AG10803 (cell line): ENCODE measurements at regions not wholly inside any gene's neighbourhood (a gene's known extent, or its start where the extent isn't known, plus 50 kb on each side); places are given as distances from the start of the nearest gene placed in this dataset.

Experiments used
- DNase-seq: peaks from one replicate; pipeline ENCODE4 v3.0.0; 2010; ENCODE audit warnings: low read depth
- H3K4me3 ChIP-seq: 2 replicates; pipeline ENCODE4 v1.5.1; 2011; ENCODE audit warnings: mild to moderate bottlenecking, low read length, control low read depth
- CTCF ChIP-seq: conservative IDR thresholded peaks from 2 replicates; pipeline ENCODE4 v1.5.1; 2011; ENCODE audit warnings: mild to moderate bottlenecking, low read length, control low read depth, inconsistent platforms

GRCh38 chr18:38241216-38241615 lies 675.6 kb upstream of the CELF4 start:
- TF ChIP-seq CTCF = no peak
- no peak for DNase-seq
- H3K4me3 ChIP-seq = no peak overlapping the region

- TF ChIP-seq CTCF = no peak
- DNase-seq = no peak
- no peak overlapping the region for H3K4me3 ChIP-seq
Measured at GRCh38 chr18:38239606-38240005, 674.0 kb upstream of the CELF4 start.

GRCh38 chr18:38237796-38238195 lies 672.2 kb upstream of the CELF4 start:
- no peak overlapping the region for H3K4me3 ChIP-seq
- DNase-seq = no peak
- TF ChIP-seq CTCF = no peak

GRCh38 chr18:38221476-38222100 lies 656.0 kb upstream of the CELF4 start:
- DNase-seq = no peak
- no peak for TF ChIP-seq CTCF
- H3K4me3 ChIP-seq = no peak overlapping the region

DNA sequence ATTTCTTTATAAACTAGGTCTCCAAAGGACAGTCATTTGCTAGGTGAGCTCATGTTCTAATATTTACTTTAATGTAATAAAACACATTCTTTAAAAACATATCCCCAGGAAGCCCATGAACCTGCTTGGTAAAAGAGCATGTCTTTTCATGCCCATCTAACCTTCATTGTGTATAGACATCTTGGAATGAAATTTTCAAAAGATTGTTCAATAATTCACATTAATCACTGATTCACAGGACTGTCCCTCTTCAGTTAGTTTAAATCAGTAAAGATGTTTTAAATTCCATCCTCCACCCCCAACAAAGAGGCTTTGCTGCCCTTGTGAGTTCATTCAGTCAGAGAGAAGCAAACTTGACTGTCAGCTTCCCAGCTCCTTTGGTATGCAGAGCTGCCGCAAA lies 633.4 kb upstream of the CELF4 start:
- TF ChIP-seq CTCF = no peak
- H3K4me3 ChIP-seq = no peak overlapping the region
- DNase-seq = no peak

DNA sequence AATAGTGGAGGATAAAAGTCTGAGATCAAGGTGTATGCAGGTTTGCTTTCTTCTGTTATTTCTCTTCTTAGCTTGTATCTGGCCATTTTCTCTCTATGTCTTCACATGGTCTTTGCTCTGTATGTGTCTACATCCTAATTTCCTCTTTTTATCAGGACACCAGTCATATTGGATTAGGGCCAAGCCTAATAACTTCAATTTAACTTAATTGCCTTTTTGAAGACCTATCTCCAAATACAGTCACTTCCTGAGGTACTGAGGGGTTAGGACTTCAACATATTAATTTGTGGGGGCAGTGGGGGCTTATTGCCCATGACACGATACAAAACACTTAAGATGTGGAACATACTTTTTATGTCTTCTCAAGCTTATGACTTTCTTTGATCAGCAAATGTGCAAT lies 632.9 kb upstream of the CELF4 start:
- TF ChIP-seq CTCF = no peak
- no peak overlapping the region for H3K4me3 ChIP-seq
- DNase-seq = no peak

GRCh38 chr18:38186491-38186890 lies 620.9 kb upstream of the CELF4 start:
- no peak for TF ChIP-seq CTCF
- no peak overlapping the region for H3K4me3 ChIP-seq
- DNase-seq = no peak
